ENCODE measurements at regions not wholly inside any gene's neighbourhood (a gene's known extent, or its start where the extent isn't known, plus 50 kb on each side); places are given as distances from the start of the nearest gene placed in this dataset.
A peak's percentile ranks its signal among the peaks of the same experiment; 100 is the strongest.

- Histone ChIP-seq H3K36me3 (replicated peaks) (no peaks in the 10 kb centered on the region), H3K4me1 (no peaks in the 10 kb centered on the region), H3K27me3 (ENCODE audit: low read depth) (peaks cover 26% of the 10 kb centered on the region), H3K9me3 (no peaks in the 10 kb centered on the region), H3K4me3 (no peak overlapping the region)
- in situ Hi-C loops (cut with MboI; ENCODE audit: low sequenced_read_pairs) = no loop called here
- DNase-seq (ENCODE audit: low spot score in 2 of 2) = no peak
Observed at GRCh38 chr1:18552631-18553030, 71.9 kb downstream of the KLHDC7A start.

- Histone ChIP-seq H3K27me3 (ENCODE audit: low read depth) (peaks cover 26% of the 10 kb centered on the region), H3K4me3 (no peak overlapping the region), H3K36me3 (replicated peaks) (no peaks in the 10 kb centered on the region), H3K4me1 (no peaks in the 10 kb centered on the region), H3K9me3 (no peaks in the 10 kb centered on the region)
- in situ Hi-C loops (cut with MboI; ENCODE audit: low sequenced_read_pairs) = no loop called here
- no peak for DNase-seq (ENCODE audit: low spot score in 2 of 2)
Observed at GRCh38 chr1:18553388-18553787, 72.7 kb downstream of the KLHDC7A start.

- Histone ChIP-seq H3K36me3 (replicated peaks) (no peaks in the 10 kb centered on the region), H3K9me3 (no peaks in the 10 kb centered on the region), H3K27me3 (ENCODE audit: low read depth) (peaks cover 27% of the 10 kb centered on the region), H3K4me1 (no peaks in the 10 kb centered on the region), H3K4me3 (no peak overlapping the region)
- DNase-seq (ENCODE audit: low spot score in 2 of 2) = no peak
- in situ Hi-C loops (cut with MboI; ENCODE audit: low sequenced_read_pairs) = no loop called here
Observed at GRCh38 chr1:18554099-18554498, 73.4 kb downstream of the KLHDC7A start.

GRCh38 chr1:18554597-18554996, 73.9 kb downstream of the KLHDC7A start:
- Histone ChIP-seq H3K27me3 (ENCODE audit: low read depth) (peaks cover 31% of the 10 kb centered on the region), H3K4me3 (no peak overlapping the region), H3K36me3 (replicated peaks) (no peaks in the 10 kb centered on the region), H3K9me3 (no peaks in the 10 kb centered on the region), H3K4me1 (no peaks in the 10 kb centered on the region)
- no peak for DNase-seq (ENCODE audit: low spot score in 2 of 2)
- in situ Hi-C loops (cut with MboI; ENCODE audit: low sequenced_read_pairs) = no loop called here

- H3K36me3 ChIP-seq (replicated peaks) = no peaks in the 10 kb centered on the region
- no peak overlapping the region for H3K4me3 ChIP-seq
- H3K4me1 ChIP-seq = no peaks in the 10 kb centered on the region
- in situ Hi-C loops (cut with MboI; ENCODE audit: low sequenced_read_pairs) = no loop called here
- H3K27me3 ChIP-seq (ENCODE audit: low read depth) = peaks cover 35% of the 10 kb centered on the region
- H3K9me3 ChIP-seq = no peaks in the 10 kb centered on the region
- no peak for DNase-seq (ENCODE audit: low spot score in 2 of 2)
Observed at GRCh38 chr1:18555036-18555435, 74.3 kb downstream of the KLHDC7A start.

- no peaks in the 10 kb centered on the region for H3K9me3 ChIP-seq
- peak; percentile 15 to 36 for DNase-seq (ENCODE audit: low spot score in 2 of 2)
- H3K4me1 ChIP-seq = no peaks in the 10 kb centered on the region
- H3K36me3 ChIP-seq (replicated peaks) = no peaks in the 10 kb centered on the region
- H3K4me3 ChIP-seq = no peak overlapping the region
- in situ Hi-C loops (cut with MboI; ENCODE audit: low sequenced_read_pairs) = no loop called here
- H3K27me3 ChIP-seq (ENCODE audit: low read depth) = peaks cover 47% of the 10 kb centered on the region
Observed at GRCh38 chr1:18556364-18556763, 74.3 kb upstream of the PAX7 start.

GRCh38 chr1:18557621-18558465, 72.8 kb upstream of the PAX7 start:
- in situ Hi-C loops (cut with MboI; ENCODE audit: low sequenced_read_pairs) = no loop called here

GRCh38 chr1:18560692-18561091, 70.0 kb upstream of the PAX7 start:
- peaks cover 61% of the 10 kb centered on the region for H3K27me3 ChIP-seq (ENCODE audit: low read depth)
- peak in 1 of 2 experiments; percentile 30 for DNase-seq (ENCODE audit: low spot score in 2 of 2)
- H3K4me1 ChIP-seq = no peaks in the 10 kb centered on the region
- H3K36me3 ChIP-seq (replicated peaks) = no peaks in the 10 kb centered on the region
- no peak overlapping the region for H3K4me3 ChIP-seq
- in situ Hi-C loops (cut with MboI; ENCODE audit: low sequenced_read_pairs) = no loop called here
- no peaks in the 10 kb centered on the region for H3K9me3 ChIP-seq

More at GRCh38 chr1:18557621-18558465, 72.8 kb upstream of the PAX7 start:
- DNase-seq (ENCODE audit: low spot score in 2 of 2) = peak; percentile 17 to 61
- H3K4me3 ChIP-seq = no peak overlapping the region
- peaks cover 53% of the 10 kb centered on the region for H3K27me3 ChIP-seq (ENCODE audit: low read depth)
- H3K4me1 ChIP-seq = no peaks in the 10 kb centered on the region
- no peaks in the 10 kb centered on the region for H3K9me3 ChIP-seq
- H3K36me3 ChIP-seq (replicated peaks) = no peaks in the 10 kb centered on the region

- no peak overlapping the region for H3K4me3 ChIP-seq
- H3K9me3 ChIP-seq = no peaks in the 10 kb centered on the region
- H3K4me1 ChIP-seq = no peaks in the 10 kb centered on the region
- no peaks in the 10 kb centered on the region for H3K36me3 ChIP-seq (replicated peaks)
- peaks cover 61% of the 10 kb centered on the region for H3K27me3 ChIP-seq (ENCODE audit: low read depth)
- no peak for DNase-seq (ENCODE audit: low spot score in 2 of 2)
- in situ Hi-C loops (cut with MboI; ENCODE audit: low sequenced_read_pairs) = no loop called here
Observed at GRCh38 chr1:18561967-18562366, 68.7 kb upstream of the PAX7 start.

- DNase-seq (ENCODE audit: low spot score in 2 of 2) = no peak
- in situ Hi-C loops (cut with MboI; ENCODE audit: low sequenced_read_pairs) = no loop called here
- H3K4me3 ChIP-seq = no peak overlapping the region
- no peaks in the 10 kb centered on the region for H3K36me3 ChIP-seq (replicated peaks)
- no peaks in the 10 kb centered on the region for H3K9me3 ChIP-seq
- H3K4me1 ChIP-seq = no peaks in the 10 kb centered on the region
- H3K27me3 ChIP-seq (ENCODE audit: low read depth) = peaks cover 36% of the 10 kb centered on the region
Observed at GRCh38 chr1:18564676-18565075, 66.0 kb upstream of the PAX7 start.

- in situ Hi-C loops (cut with MboI; ENCODE audit: low sequenced_read_pairs) = no loop called here
- Histone ChIP-seq H3K36me3 (replicated peaks) (no peaks in the 10 kb centered on the region), H3K9me3 (no peaks in the 10 kb centered on the region), H3K27me3 (ENCODE audit: low read depth) (peaks cover 29% of the 10 kb centered on the region), H3K4me1 (no peaks in the 10 kb centered on the region), H3K4me3 (no peak overlapping the region)
- DNase-seq (ENCODE audit: low spot score in 2 of 2) = no peak
Observed at GRCh38 chr1:18565321-18565720, 65.3 kb upstream of the PAX7 start.

GRCh38 chr1:18568489-18568888, 62.2 kb upstream of the PAX7 start:
- Histone ChIP-seq H3K4me3 (no peak overlapping the region), H3K9me3 (no peaks in the 10 kb centered on the region), H3K27me3 (ENCODE audit: low read depth) (peaks cover 10% of the 10 kb centered on the region), H3K36me3 (replicated peaks) (no peaks in the 10 kb centered on the region), H3K4me1 (no peaks in the 10 kb centered on the region)
- DNase-seq (ENCODE audit: low spot score in 2 of 2) = no peak
- in situ Hi-C loops (cut with MboI; ENCODE audit: low sequenced_read_pairs) = no loop called here

GRCh38 chr1:18569251-18569650, 61.4 kb upstream of the PAX7 start:
- DNase-seq (ENCODE audit: low spot score in 2 of 2) = no peak
- in situ Hi-C loops (cut with MboI; ENCODE audit: low sequenced_read_pairs) = no loop called here
- H3K4me1 ChIP-seq = no peaks in the 10 kb centered on the region
- H3K36me3 ChIP-seq (replicated peaks) = no peaks in the 10 kb centered on the region
- H3K4me3 ChIP-seq = no peak overlapping the region
- H3K9me3 ChIP-seq = no peaks in the 10 kb centered on the region
- H3K27me3 ChIP-seq (ENCODE audit: low read depth) = peaks cover 10% of the 10 kb centered on the region

GRCh38 chr1:18569811-18570545, 60.7 kb upstream of the PAX7 start:
- no peaks in the 10 kb centered on the region for H3K36me3 ChIP-seq (replicated peaks)
- no peak for DNase-seq (ENCODE audit: low spot score in 2 of 2)
- H3K4me3 ChIP-seq = no peak overlapping the region
- no peaks in the 10 kb centered on the region for H3K4me1 ChIP-seq
- in situ Hi-C loops (cut with MboI; ENCODE audit: low sequenced_read_pairs) = no loop called here
- H3K27me3 ChIP-seq (ENCODE audit: low read depth) = peaks cover 6% of the 10 kb centered on the region
- H3K9me3 ChIP-seq = no peaks in the 10 kb centered on the region

All from HAP-1 (cell line).